ENCODE measurements at regions not wholly inside any gene's neighbourhood (a gene's known extent, or its start where the extent isn't known, plus 50 kb on each side); places are given as distances from the start of the nearest gene placed in this dataset.

DNA sequence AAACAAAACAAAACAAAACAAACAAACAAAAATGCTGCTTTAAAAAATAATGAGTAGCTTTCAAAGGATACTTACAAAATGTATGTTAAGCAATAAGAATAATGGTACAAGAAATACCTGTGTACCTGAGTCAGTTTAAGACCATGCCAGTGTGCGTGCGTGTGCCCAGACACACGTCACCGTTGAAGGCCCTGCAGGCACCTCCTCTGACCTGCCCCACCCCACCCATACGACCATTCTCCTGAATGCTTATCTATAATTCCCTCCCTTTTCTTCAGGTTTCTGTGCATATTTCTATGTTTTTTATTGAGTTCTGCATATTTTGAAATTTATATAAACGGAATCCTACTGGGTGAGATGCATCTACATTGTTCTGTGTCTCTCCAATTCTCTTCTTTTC lies 374.2 kb upstream of the KLF6 start:
- no peak for TF ChIP-seq CTCF (conservative IDR thresholded peaks at IDR 0.05)
- H3K36me3 Mint-ChIP-seq (ENCODE audit: insufficient read depth in 1 of 3, low read depth in 3 of 3) = no peaks in the 10 kb centered on the region
- H2AFZ ChIP-seq (ENCODE audit: low read length) = no peak overlapping the region
- H3K4me3 Mint-ChIP-seq = no peak overlapping the region
- no peak overlapping the region for H2BK20ac ChIP-seq (ENCODE audit: low read depth, low read length, poor library complexity, severe bottlenecking)
- H2BK12ac ChIP-seq (ENCODE audit: insufficient read length, low read depth, low read length) = no peak overlapping the region
- DNase-seq = no peak
- H3K79me1 ChIP-seq (ENCODE audit: insufficient read depth, low read depth, low read length, poor library complexity, severe bottlenecking) = no peaks in the 10 kb centered on the region
- H4K5ac ChIP-seq (ENCODE audit: insufficient read length, low read depth, low read length) = no peak overlapping the region
- no peak overlapping the region for H3K9ac ChIP-seq (ENCODE audit: extremely low read depth, insufficient read length, low read length)
- no peaks in the 10 kb centered on the region for H3K9me3 ChIP-seq (ENCODE audit: control insufficient read depth, low read depth, low read length)
- no peak overlapping the region for H2BK15ac ChIP-seq (ENCODE audit: low read depth, low read length)
- no CpG with 5 or more reads among the region's 6 CpGs for WGBS (ENCODE audit: extremely low coverage, insufficient read length, low lambda C conversion rate)
- H4K91ac ChIP-seq (ENCODE audit: insufficient read length, low read depth, low read length) = no peak overlapping the region
- H3T11ph ChIP-seq (ENCODE audit: low read length) = no peak overlapping the region
- no peaks in the 10 kb centered on the region for H3K27me3 Mint-ChIP-seq (ENCODE audit: low read depth)
- no peak overlapping the region for H3K4me2 ChIP-seq (ENCODE audit: insufficient read depth, insufficient read length, low read length)
- no peaks in the 10 kb centered on the region for H3K27me3 ChIP-seq (ENCODE audit: insufficient read depth, low read length)
- no peaks in the 10 kb centered on the region for H3K23me2 ChIP-seq (ENCODE audit: insufficient read length, low read depth, low read length, poor library complexity, severe bottlenecking)
- no peak overlapping the region for H3K18ac ChIP-seq (ENCODE audit: insufficient read length, low read depth, low read length)
- H3K56ac ChIP-seq (ENCODE audit: insufficient read length, low read depth, low read length) = no peak overlapping the region
- H3K4ac ChIP-seq (ENCODE audit: low read depth, low read length) = no peak overlapping the region
- no peaks in the 10 kb centered on the region for H3K9me3 Mint-ChIP-seq
- no peak overlapping the region for H2AK5ac ChIP-seq (ENCODE audit: insufficient read length, low read length)
- H2BK120ac ChIP-seq (ENCODE audit: low read depth, low read length, poor library complexity, severe bottlenecking) = no peak overlapping the region
- no peaks in the 10 kb centered on the region for H3K79me2 ChIP-seq (ENCODE audit: insufficient read depth, low read length)
- no peak overlapping the region for H2BK5ac ChIP-seq (ENCODE audit: insufficient read length, low read length)
- peaks cover 13 to 16% of the 10 kb centered on the region in 2 experiments for H3K4me1 Mint-ChIP-seq
- H3K14ac ChIP-seq (ENCODE audit: insufficient read depth, low read length) = no peak overlapping the region
- H3K4me1 ChIP-seq (ENCODE audit: insufficient read depth, low read length) = no peaks in the 10 kb centered on the region; the same call in 1 of the 2 replicates
- H4K8ac ChIP-seq (replicated peaks; ENCODE audit: insufficient read length, low read depth, low read length) = no peak overlapping the region
- no peaks in the 10 kb centered on the region for H4K20me1 ChIP-seq (ENCODE audit: control insufficient read depth, insufficient read depth, insufficient read length)
- no peak overlapping the region; a peak in 1 of 7 replicates for H3K27ac Mint-ChIP-seq
- H3K23ac ChIP-seq (ENCODE audit: insufficient read length, low read depth, low read length) = no peak overlapping the region
- no peak overlapping the region for H3K27ac ChIP-seq (ENCODE audit: insufficient read length, low read depth, low read length)
